ENCODE measurements at regions not wholly inside any gene's neighbourhood (a gene's known extent, or its start where the extent isn't known, plus 50 kb on each side); places are given as distances from the start of the nearest gene placed in this dataset.

DNA sequence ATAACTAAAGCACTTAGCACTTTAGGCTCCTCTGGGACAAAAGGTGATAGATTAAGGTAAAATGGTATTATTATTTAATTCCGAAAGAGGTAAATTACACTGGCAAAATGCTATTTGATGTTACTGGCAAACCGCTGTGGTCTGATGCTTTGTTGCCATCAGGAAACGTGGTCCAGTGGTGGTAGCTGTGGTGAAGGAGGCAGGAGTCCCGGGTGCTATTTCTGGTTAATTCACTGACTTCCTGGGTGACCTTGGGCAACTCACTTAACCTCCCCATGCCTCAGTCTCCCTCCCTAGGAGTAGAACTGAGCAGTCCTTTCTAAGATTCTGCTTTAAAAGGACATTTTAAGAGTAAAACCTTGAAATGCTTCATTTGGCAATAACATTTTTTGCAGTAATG, 233.4 kb downstream of the ZPLD1 start:
- TF ChIP-seq CTCF (IDR thresholded peaks at IDR 0.05) = no peak
- TF ChIP-seq POLR2A (IDR thresholded peaks at IDR 0.05) = no peak
